ENCODE measurements at regions not wholly inside any gene's neighbourhood (a gene's known extent, or its start where the extent isn't known, plus 50 kb on each side); places are given as distances from the start of the nearest gene placed in this dataset.

DNA sequence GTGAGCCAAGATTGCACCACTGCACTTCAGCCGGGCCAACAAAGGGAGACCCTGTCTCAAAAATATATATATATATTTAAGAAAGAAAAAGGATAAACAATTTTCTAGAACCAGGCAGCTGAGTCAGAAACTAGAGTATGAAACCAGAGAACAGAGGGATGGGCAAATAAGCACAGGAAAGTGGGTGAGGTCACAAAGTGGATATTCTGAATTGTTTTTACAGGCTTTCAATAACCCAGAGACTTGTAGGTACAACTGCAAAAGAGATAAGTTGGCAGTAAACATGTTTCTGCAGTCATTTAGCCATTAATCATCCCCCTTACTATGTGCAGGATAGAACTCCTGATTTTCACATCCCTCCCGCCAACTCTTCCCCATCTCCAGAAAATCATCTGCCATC, 94.2 kb downstream of the BTG1 start:
- H3K4me1 ChIP-seq: no peaks in the 10 kb centered on the region
- no peaks in the 10 kb centered on the region for H3K27me3 ChIP-seq
- no peak overlapping the region for H3K4me3 ChIP-seq
- no peak overlapping the region for H3K27ac ChIP-seq
- DNase-seq (ENCODE audit: low spot score): no peak
- TF ChIP-seq, protein P1, sequence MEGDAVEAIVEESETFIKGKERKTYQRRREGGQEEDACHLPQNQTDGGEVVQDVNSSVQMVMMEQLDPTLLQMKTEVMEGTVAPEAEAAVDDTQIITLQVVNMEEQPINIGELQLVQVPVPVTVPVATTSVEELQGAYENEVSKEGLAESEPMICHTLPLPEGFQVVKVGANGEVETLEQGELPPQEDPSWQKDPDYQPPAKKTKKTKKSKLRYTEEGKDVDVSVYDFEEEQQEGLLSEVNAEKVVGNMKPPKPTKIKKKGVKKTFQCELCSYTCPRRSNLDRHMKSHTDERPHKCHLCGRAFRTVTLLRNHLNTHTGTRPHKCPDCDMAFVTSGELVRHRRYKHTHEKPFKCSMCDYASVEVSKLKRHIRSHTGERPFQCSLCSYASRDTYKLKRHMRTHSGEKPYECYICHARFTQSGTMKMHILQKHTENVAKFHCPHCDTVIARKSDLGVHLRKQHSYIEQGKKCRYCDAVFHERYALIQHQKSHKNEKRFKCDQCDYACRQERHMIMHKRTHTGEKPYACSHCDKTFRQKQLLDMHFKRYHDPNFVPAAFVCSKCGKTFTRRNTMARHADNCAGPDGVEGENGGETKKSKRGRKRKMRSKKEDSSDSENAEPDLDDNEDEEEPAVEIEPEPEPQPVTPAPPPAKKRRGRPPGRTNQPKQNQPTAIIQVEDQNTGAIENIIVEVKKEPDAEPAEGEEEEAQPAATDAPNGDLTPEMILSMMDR (IDR thresholded peaks at IDR 0.05): no peak
- no peaks in the 10 kb centered on the region for H3K9me3 ChIP-seq
- H3K36me3 ChIP-seq: no peaks in the 10 kb centered on the region

DNA sequence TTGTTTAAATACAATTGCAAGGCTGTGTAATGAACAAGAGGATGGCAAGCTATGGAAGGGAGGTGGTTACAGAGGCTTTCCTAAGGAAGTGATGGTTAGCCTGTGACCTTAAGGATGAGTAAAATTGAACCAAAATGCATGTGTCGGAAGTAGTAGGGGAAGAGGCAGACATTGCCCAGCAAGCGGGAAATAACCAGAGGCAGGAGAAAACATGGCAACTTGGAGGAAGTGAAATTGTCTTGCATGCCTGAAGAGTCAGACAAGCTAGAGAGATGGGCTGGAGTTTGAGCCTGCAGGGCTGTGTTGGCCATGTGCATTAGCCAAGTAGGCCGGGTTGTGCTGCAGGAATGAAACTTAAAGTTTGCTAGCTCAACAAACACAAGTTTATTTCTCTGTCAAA, 96.2 kb downstream of the BTG1 start:
- no peak for DNase-seq (ENCODE audit: low spot score)
- Histone ChIP-seq H3K4me3 (no peak overlapping the region), H3K4me1 (peaks cover 0 to 4% of the 10 kb centered on the region in 2 donors), H3K9me3 (no peaks in the 10 kb centered on the region), H3K36me3 (no peaks in the 10 kb centered on the region), H3K27me3 (no peaks in the 10 kb centered on the region), H3K27ac (no peak overlapping the region)
- TF ChIP-seq, protein P1 (IDR thresholded peaks at IDR 0.05): no peak

DNA sequence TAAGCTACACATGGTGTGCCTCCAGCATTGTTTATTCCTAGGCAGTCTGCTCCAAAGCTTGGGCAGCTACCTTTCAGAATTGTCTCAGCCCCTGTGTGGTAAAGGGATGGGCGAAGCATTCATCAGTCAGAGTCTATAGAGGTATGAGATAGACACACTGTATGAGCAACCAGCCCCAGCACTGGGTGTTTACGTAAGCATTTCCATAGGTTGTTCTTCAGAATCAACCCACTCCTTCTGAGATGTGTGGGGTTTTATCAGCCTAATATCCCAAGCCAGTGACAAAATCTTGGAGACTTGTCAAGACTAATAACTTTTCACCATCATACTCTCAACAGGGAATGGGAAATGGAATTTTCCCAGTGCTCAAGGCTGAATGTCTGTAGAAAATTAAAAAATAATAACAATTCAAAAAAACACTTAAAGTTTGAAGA, 98.2 kb downstream of the BTG1 start:
- DNase-seq (ENCODE audit: low spot score): no peak
- H3K4me1 ChIP-seq: peaks cover 0 to 4% of the 10 kb centered on the region in 2 donors
- no peaks in the 10 kb centered on the region for H3K9me3 ChIP-seq
- no peak overlapping the region for H3K4me3 ChIP-seq
- H3K27me3 ChIP-seq: no peaks in the 10 kb centered on the region
- no peaks in the 10 kb centered on the region for H3K36me3 ChIP-seq
- no peak overlapping the region for H3K27ac ChIP-seq
- TF ChIP-seq, protein P1 (IDR thresholded peaks at IDR 0.05): no peak

DNA sequence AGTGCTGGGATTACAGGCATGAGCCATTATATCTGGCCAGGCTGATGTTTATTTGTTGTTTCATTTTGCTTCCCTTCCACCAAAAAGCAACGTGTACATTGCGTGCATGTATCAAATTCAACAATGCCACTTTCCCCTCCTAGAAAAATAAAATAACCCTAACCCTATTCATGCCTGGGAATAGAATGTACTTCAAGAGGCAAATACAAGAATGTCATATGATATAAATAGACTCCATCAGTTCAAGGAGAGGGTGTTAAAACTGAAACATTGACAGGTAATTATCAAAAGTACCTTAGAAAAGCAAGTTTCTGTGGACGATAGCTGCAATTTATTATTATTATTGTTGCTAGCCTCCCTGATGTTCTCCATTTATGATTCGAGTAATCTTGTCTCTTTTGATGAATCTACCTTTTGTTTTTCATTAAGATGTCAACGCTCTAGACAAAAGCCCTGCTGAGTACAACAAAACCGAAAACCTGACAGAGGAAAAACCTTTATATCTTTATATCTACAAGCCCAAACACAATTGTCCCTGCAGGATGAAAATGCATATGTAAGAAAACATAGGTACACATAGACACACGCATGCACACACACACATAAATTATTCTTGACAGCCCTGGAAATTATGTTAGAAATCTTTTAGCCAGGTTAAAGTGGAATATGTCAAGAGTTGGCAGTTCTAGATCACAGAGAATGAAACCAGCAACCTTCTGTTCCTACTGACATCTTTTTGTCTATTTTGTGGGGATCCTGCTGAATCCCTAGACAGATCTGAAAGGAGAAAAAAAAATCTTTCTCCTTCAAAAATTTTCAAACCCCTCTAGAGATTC, 98.9 kb downstream of the BTG1 start:
- no peaks in the 10 kb centered on the region for H3K9me3 ChIP-seq
- H3K36me3 ChIP-seq: no peaks in the 10 kb centered on the region
- DNase-seq (ENCODE audit: low spot score): no peak
- TF ChIP-seq, protein P1 (IDR thresholded peaks at IDR 0.05): no peak
- H3K4me3 ChIP-seq: no peak overlapping the region
- H3K27me3 ChIP-seq: no peaks in the 10 kb centered on the region
- peaks cover 0 to 4% of the 10 kb centered on the region in 2 donors for H3K4me1 ChIP-seq
- H3K27ac ChIP-seq: peak overlapping the region in 1 of 2 donors; percentile 8

DNA sequence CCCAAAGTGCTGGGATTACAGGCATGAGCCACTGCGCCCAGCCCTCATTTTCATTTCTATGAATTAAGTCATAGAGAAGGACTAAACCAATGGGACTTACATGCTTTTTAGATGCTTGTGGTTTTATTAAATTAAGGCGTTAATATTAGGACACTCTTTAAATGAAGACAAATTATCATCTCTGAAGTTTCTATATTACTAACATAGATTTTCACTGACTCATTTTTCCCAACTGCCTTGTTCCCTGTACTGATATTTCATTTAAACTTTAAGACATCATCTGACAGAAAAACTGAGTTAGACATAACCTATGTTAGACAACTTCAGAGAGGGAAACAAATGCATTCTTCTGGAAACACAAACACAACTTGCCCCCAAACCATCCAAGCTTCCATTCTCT, 99.8 kb downstream of the BTG1 start:
- Histone ChIP-seq H3K36me3 (no peaks in the 10 kb centered on the region), H3K4me1 (peaks cover 0 to 4% of the 10 kb centered on the region in 2 donors), H3K9me3 (no peaks in the 10 kb centered on the region), H3K27ac (no peak overlapping the region), H3K27me3 (no peaks in the 10 kb centered on the region), H3K4me3 (no peak overlapping the region)
- TF ChIP-seq, protein P1 (IDR thresholded peaks at IDR 0.05): no peak
- no peak for DNase-seq (ENCODE audit: low spot score)

Measured in right atrium auricular region (tissue), 2 donors.